Liver (tissue), 8 donors: ENCODE measurements at regions not wholly inside any gene's neighbourhood (a gene's known extent, or its start where the extent isn't known, plus 50 kb on each side); places are given as distances from the start of the nearest gene placed in this dataset.

Source experiments
- DNase-seq: peaks from one replicate; pipeline ENCODE4 v3.0.0-alpha.2; 2017; ENCODE audit warnings: low spot score
- H3K27ac ChIP-seq, 2 donors: one replicate each; pipeline ENCODE4 v1.7.0; 2013; ENCODE audit warnings: inconsistent platforms in 2 of 2, low read length in 2 of 2, control low read depth in 1 of 2, low read depth in 1 of 2, mild to moderate bottlenecking in 1 of 2
- H3K27me3 ChIP-seq, 4 donors: one replicate each; pipeline versions ENCODE4 v1.6.1 to v1.7.0; 2013; ENCODE audit warnings: low read length in 3 of 4, inconsistent platforms in 1 of 4, mild to moderate bottlenecking in 1 of 4, moderate library complexity in 1 of 4; ENCODE audit not compliant: control insufficient read depth in 4 of 4, insufficient read depth in 4 of 4
- H3K36me3 ChIP-seq, 4 donors: one replicate each; pipeline versions ENCODE4 v1.6.1 to v1.7.0; 2013; ENCODE audit warnings: low read length in 3 of 4, mild to moderate bottlenecking in 3 of 4, low read depth in 1 of 4, moderate library complexity in 1 of 4; ENCODE audit not compliant: control insufficient read depth in 4 of 4, insufficient read depth in 3 of 4
- H3K4me1 ChIP-seq, 4 donors: one replicate each; pipeline versions ENCODE4 v1.6.1 to v1.7.0; 2013; ENCODE audit warnings: low read length in 3 of 4, mild to moderate bottlenecking in 3 of 4, moderate library complexity in 1 of 4; ENCODE audit not compliant: control insufficient read depth in 4 of 4, insufficient read depth in 4 of 4
- H3K4me3 ChIP-seq, 3 donors: one replicate each; pipeline versions ENCODE4 v1.6.1 to v1.7.0; 2013; ENCODE audit warnings: low read length in 3 of 3, control low read depth in 1 of 3, low read depth in 1 of 3, mild to moderate bottlenecking in 1 of 3
- H3K9ac ChIP-seq, 2 donors: one replicate each; pipeline ENCODE4 v1.7.0; 2013; ENCODE audit warnings: low read length in 2 of 2, mild to moderate bottlenecking in 2 of 2, moderate library complexity in 2 of 2, control low read depth in 1 of 2, low read depth in 1 of 2
- H3K9me3 ChIP-seq, 4 donors: one replicate each; pipeline versions ENCODE4 v1.6.1 to v1.7.0; 2013; ENCODE audit warnings: low read length in 3 of 4; ENCODE audit not compliant: control insufficient read depth in 4 of 4
- EGR1 ChIP-seq, 2 donors: IDR thresholded peaks; 2 replicates each; pipeline ENCODE4 v1.6.1; 2016 to 2018; ENCODE audit warnings: antibody characterized with exemption in 2 of 2, low read depth in 2 of 2
- FOXA2 ChIP-seq: IDR thresholded peaks from 2 replicates; pipeline ENCODE4 v1.6.1; 2016; ENCODE audit warnings: antibody characterized with exemption
- GABPA ChIP-seq, 2 donors: IDR thresholded peaks in 1 of 2; conservative IDR thresholded peaks in 1 of 2; 2 replicates each; pipeline ENCODE4 v1.6.1; 2016; ENCODE audit warnings: antibody characterized with exemption in 2 of 2, mild to moderate bottlenecking in 1 of 2, moderate library complexity in 1 of 2
- JUND ChIP-seq, 2 donors: IDR thresholded peaks; 2 replicates each; pipeline ENCODE4 v1.6.1; 2016; ENCODE audit warnings: antibody characterized with exemption in 2 of 2
- RAD21 ChIP-seq, 2 donors: IDR thresholded peaks; 2 replicates each; pipeline ENCODE4 v1.6.1; 2016; ENCODE audit warnings: antibody characterized with exemption in 2 of 2, mild to moderate bottlenecking in 2 of 2
- RXRA ChIP-seq, 2 donors: IDR thresholded peaks; 2 replicates each; pipeline ENCODE4 v1.6.1; 2017 to 2018; ENCODE audit warnings: antibody characterized with exemption in 2 of 2, mild to moderate bottlenecking in 1 of 2
- SP1 ChIP-seq: IDR thresholded peaks from 2 replicates; pipeline ENCODE4 v1.6.1; 2018; ENCODE audit warnings: antibody characterized with exemption, mild to moderate bottlenecking
- TAF1 ChIP-seq: conservative IDR thresholded peaks from 2 replicates; pipeline ENCODE4 v1.6.1; 2016; ENCODE audit warnings: antibody characterized with exemption, mild to moderate bottlenecking
- YY1 ChIP-seq: IDR thresholded peaks from 2 replicates; pipeline ENCODE4 v1.6.1; 2016; ENCODE audit warnings: antibody characterized with exemption, mild to moderate bottlenecking
- WGBS: extraction: QIAGEN DNeasy Blood & Tissue Kit; methylation state at CpG from one replicate; pipeline ENCODE4 v1.1.7; 2013; 5-methylcytosine and 5-hydroxymethylcytosine counted together
- TF ChIP-seq, protein P1 (sequence below): fragments of 150-350 bp; IDR thresholded peaks from 2 replicates; pipeline ENCODE4 v1.5.1; 2017; ENCODE audit warnings: improper control_type of control experiment, low read depth, low read length; ENCODE audit not compliant: missing input control
- TF ChIP-seq, protein P2 (sequence below): IDR thresholded peaks from 2 replicates; pipeline ENCODE4 v1.6.1; 2016; ENCODE audit warnings: antibody characterized with exemption
- TF ChIP-seq, protein P3 (sequence below): IDR thresholded peaks from 2 replicates; pipeline ENCODE4 v1.6.1; 2016; ENCODE audit warnings: antibody characterized with exemption, mild to moderate bottlenecking
- TF ChIP-seq, protein P4 (sequence below): IDR thresholded peaks from 2 replicates; pipeline ENCODE4 v1.6.1; 2016; ENCODE audit warnings: antibody characterized with exemption
- donor health status: healthy.
- donor health status: healthy.
- donor health status: healthy.
- donor health status: healthy.
- donor health status: healthy.

DNA sequence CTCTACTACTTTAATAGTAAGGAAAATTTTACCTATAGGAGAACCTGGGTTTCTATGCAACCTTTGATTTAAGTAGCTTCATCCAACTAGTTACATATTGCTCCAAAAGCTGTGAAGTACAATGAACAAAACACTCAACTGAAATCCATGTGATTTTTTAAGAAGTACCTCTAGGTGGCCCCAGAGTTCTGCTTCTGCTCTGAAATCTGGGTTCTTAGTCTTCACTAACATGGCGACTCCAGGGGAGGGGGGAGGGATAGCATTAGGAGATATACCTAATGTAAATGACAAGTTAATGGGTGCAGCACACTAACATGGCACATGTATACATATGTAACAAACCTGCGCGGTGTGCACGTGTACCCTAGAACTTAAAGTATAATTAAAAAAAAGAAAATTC is 73.4 kb upstream of the MAGEB2 start:
- Histone ChIP-seq H3K4me3 (no peak overlapping the region), H3K4me1 (no peaks in the 10 kb centered on the region), H3K27ac (no peak overlapping the region), H3K9me3 (no peaks in the 10 kb centered on the region), H3K36me3 (no peaks in the 10 kb centered on the region), H3K27me3 (peaks cover 0 to 13% (median 0%) of the 10 kb centered on the region in 4 donors), H3K9ac (no peak overlapping the region)
- DNase-seq: no peak
- WGBS: 27% methylated on average over 4 of the region's 4 CpGs
- TF ChIP-seq, protein P1, sequence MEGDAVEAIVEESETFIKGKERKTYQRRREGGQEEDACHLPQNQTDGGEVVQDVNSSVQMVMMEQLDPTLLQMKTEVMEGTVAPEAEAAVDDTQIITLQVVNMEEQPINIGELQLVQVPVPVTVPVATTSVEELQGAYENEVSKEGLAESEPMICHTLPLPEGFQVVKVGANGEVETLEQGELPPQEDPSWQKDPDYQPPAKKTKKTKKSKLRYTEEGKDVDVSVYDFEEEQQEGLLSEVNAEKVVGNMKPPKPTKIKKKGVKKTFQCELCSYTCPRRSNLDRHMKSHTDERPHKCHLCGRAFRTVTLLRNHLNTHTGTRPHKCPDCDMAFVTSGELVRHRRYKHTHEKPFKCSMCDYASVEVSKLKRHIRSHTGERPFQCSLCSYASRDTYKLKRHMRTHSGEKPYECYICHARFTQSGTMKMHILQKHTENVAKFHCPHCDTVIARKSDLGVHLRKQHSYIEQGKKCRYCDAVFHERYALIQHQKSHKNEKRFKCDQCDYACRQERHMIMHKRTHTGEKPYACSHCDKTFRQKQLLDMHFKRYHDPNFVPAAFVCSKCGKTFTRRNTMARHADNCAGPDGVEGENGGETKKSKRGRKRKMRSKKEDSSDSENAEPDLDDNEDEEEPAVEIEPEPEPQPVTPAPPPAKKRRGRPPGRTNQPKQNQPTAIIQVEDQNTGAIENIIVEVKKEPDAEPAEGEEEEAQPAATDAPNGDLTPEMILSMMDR: peak; percentile 13
- TF ChIP-seq RAD21 (IDR thresholded peaks at IDR 0.05) (peak; percentile 38 to 70), SP1 (no peak)

DNA sequence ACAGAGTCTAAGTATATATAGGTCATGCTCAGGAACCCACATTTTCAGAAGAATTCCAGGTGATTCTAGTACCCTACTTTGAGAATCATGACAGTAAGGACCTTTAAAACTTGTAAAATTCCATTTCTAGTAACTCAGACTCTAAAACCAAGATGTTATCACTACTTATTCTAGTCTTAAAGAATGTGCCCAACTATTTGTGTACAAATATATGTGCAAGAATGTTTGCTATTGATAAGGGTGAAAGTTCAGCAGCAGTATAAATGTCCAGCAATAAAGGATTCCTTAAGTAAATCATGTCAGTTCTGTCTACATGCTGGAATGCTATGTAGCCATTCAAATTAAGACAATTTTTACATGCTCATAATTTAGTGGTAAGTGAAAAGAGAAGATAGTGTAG is 71.1 kb upstream of the MAGEB2 start:
- Histone ChIP-seq H3K4me1 (no peaks in the 10 kb centered on the region), H3K27me3 (peaks cover 0 to 13% (median 0%) of the 10 kb centered on the region in 4 donors), H3K9ac (no peak overlapping the region), H3K36me3 (no peaks in the 10 kb centered on the region), H3K27ac (no peak overlapping the region), H3K9me3 (no peaks in the 10 kb centered on the region), H3K4me3 (no peak overlapping the region)
- DNase-seq: no peak
- TF ChIP-seq FOXA2 (no peak), TAF1 (no peak), EGR1 (IDR thresholded peaks at IDR 0.05; ENCODE audit: low read depth in 2 of 2) (no peak), JUND (IDR thresholded peaks at IDR 0.05) (no peak), SP1 (no peak), RXRA (IDR thresholded peaks at IDR 0.05) (no peak), RAD21 (IDR thresholded peaks at IDR 0.05) (no peak), YY1 (no peak)
- TF ChIP-seq, protein P2, sequence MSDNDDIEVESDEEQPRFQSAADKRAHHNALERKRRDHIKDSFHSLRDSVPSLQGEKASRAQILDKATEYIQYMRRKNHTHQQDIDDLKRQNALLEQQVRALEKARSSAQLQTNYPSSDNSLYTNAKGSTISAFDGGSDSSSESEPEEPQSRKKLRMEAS: no peak
- TF ChIP-seq, protein P3, sequence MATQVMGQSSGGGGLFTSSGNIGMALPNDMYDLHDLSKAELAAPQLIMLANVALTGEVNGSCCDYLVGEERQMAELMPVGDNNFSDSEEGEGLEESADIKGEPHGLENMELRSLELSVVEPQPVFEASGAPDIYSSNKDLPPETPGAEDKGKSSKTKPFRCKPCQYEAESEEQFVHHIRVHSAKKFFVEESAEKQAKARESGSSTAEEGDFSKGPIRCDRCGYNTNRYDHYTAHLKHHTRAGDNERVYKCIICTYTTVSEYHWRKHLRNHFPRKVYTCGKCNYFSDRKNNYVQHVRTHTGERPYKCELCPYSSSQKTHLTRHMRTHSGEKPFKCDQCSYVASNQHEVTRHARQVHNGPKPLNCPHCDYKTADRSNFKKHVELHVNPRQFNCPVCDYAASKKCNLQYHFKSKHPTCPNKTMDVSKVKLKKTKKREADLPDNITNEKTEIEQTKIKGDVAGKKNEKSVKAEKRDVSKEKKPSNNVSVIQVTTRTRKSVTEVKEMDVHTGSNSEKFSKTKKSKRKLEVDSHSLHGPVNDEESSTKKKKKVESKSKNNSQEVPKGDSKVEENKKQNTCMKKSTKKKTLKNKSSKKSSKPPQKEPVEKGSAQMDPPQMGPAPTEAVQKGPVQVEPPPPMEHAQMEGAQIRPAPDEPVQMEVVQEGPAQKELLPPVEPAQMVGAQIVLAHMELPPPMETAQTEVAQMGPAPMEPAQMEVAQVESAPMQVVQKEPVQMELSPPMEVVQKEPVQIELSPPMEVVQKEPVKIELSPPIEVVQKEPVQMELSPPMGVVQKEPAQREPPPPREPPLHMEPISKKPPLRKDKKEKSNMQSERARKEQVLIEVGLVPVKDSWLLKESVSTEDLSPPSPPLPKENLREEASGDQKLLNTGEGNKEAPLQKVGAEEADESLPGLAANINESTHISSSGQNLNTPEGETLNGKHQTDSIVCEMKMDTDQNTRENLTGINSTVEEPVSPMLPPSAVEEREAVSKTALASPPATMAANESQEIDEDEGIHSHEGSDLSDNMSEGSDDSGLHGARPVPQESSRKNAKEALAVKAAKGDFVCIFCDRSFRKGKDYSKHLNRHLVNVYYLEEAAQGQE: no peak

DNA sequence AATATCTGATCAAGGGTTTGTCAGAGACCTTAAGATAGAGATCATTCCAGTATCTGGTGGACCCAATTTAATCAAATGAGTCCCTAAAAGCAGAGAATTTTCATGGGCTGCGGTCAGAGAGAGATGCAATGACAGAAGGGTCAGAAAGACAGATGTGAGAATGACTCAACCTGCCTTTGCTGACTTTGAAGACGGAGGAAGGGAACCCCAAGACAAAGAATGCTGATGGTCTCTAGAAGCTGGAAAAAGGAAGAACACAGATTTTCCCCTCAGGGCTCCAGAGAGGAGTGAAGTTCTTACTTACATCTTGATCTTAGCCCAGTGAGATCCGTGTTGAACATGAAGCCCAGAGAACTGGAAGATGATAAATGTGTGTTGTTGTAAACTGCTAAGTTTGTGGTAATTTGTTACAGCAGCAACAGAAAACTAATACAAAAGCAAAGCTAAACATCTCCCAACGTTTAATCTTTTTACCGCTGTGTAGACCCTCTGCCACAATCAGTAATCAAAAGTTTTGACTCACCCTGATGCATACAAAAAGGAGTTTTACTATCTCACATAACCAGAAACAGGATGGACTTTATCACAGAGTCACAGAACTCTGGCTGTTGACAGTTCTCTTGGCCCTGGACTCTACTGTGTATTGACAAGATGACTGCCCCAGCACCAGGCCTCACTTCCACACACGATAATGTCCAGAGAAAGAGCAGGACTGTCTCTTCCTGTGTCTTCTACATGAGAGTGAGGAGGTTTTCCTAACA is 70.2 kb upstream of the MAGEB2 start:
- Histone ChIP-seq H3K4me3 (no peak overlapping the region), H3K27me3 (peaks cover 0 to 13% (median 0%) of the 10 kb centered on the region in 4 donors), H3K9ac (no peak overlapping the region), H3K4me1 (no peaks in the 10 kb centered on the region), H3K36me3 (no peaks in the 10 kb centered on the region), H3K9me3 (no peaks in the 10 kb centered on the region), H3K27ac (no peak overlapping the region)
- 71% methylated on average over 6 of the region's 6 CpGs for WGBS
- no peak for DNase-seq
- TF ChIP-seq, protein P4, sequence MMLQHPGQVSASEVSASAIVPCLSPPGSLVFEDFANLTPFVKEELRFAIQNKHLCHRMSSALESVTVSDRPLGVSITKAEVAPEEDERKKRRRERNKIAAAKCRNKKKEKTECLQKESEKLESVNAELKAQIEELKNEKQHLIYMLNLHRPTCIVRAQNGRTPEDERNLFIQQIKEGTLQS: no peak
- TF ChIP-seq EGR1 (IDR thresholded peaks at IDR 0.05; ENCODE audit: low read depth in 2 of 2) (no peak), JUND (IDR thresholded peaks at IDR 0.05) (no peak), GABPA (IDR thresholded peaks at IDR 0.05 in 1 of 2, conservative IDR thresholded peaks at IDR 0.05 in 1 of 2) (no peak), YY1 (no peak), SP1 (no peak), TAF1 (no peak)
- TF ChIP-seq, protein P1: no peak
- TF ChIP-seq, protein P3: no peak
